Inferior parietal cortex (tissue), 1 donor: ENCODE measurements at regions not wholly inside any gene's neighbourhood (a gene's known extent, or its start where the extent isn't known, plus 50 kb on each side); places are given as distances from the start of the nearest gene placed in this dataset.

Experiments used
- DNase-seq: peaks from one replicate; pipeline ENCODE4 v3.0.0-alpha.2; 2016; ENCODE audit errors: extremely low spot score

- DNase-seq: no peak
These were observed 458.9 kb upstream of the DYNLRB2 start for GRCh38 chr16:80081846-80082245.

GRCh38 chr16:80080287-80080851, 460.4 kb upstream of the DYNLRB2 start:
- no peak for DNase-seq

GRCh38 chr16:80079072-80079471, 461.7 kb upstream of the DYNLRB2 start:
- DNase-seq: no peak

GRCh38 chr16:80077696-80078095, 463.1 kb upstream of the DYNLRB2 start:
- DNase-seq: no peak

GRCh38 chr16:80074329-80074728, 466.5 kb upstream of the DYNLRB2 start:
- no peak for DNase-seq

- no peak for DNase-seq
These were observed 468.8 kb upstream of the DYNLRB2 start for GRCh38 chr16:80071964-80072456.

- no peak for DNase-seq
These were observed 466.5 kb upstream of the MAF start for GRCh38 chr16:80066805-80067580.

GRCh38 chr16:80065541-80065940, 465.0 kb upstream of the MAF start:
- no peak for DNase-seq

- DNase-seq: no peak
These were observed 463.2 kb upstream of the MAF start for GRCh38 chr16:80063713-80064069.

- DNase-seq: no peak
These were observed 462.6 kb upstream of the MAF start for GRCh38 chr16:80063031-80063712.

- DNase-seq: no peak
These were observed 462.0 kb upstream of the MAF start for GRCh38 chr16:80062361-80063030.

GRCh38 chr16:80060470-80060869, 459.9 kb upstream of the MAF start:
- DNase-seq: no peak

- DNase-seq: no peak
These were observed 459.3 kb upstream of the MAF start for GRCh38 chr16:80059836-80060235.

- no peak for DNase-seq
These were observed 457.7 kb upstream of the MAF start for GRCh38 chr16:80058214-80058613.

GRCh38 chr16:80056324-80056723, 455.8 kb upstream of the MAF start:
- no peak for DNase-seq

- no peak for DNase-seq
These were observed 455.3 kb upstream of the MAF start for GRCh38 chr16:80055831-80056230.

- no peak for DNase-seq
These were observed 454.1 kb upstream of the MAF start for GRCh38 chr16:80054647-80055046.

GRCh38 chr16:80051040-80051439, 450.5 kb upstream of the MAF start:
- DNase-seq: no peak

GRCh38 chr16:80048250-80048649, 447.7 kb upstream of the MAF start:
- DNase-seq: no peak

- DNase-seq: no peak
These were observed 447.3 kb upstream of the MAF start for GRCh38 chr16:80047842-80048241.

GRCh38 chr16:80046848-80047247, 446.3 kb upstream of the MAF start:
- DNase-seq: no peak

- DNase-seq: no peak
These were observed 445.7 kb upstream of the MAF start for GRCh38 chr16:80046261-80046660.
